ENCODE measurements at regions not wholly inside any gene's neighbourhood (a gene's known extent, or its start where the extent isn't known, plus 50 kb on each side); places are given as distances from the start of the nearest gene placed in this dataset.

GRCh38 chr1:88056881-88057280 lies 627.2 kb upstream of the PKN2 start:
- no peak for TF ChIP-seq CTCF (IDR thresholded peaks at IDR 0.05; ENCODE audit: insufficient read depth, low read length, poor library complexity, severe bottlenecking)
- H3K4me3 ChIP-seq (ENCODE audit: low read depth, low read length): no peak overlapping the region
- no peak for DNase-seq (ENCODE audit: low read depth)
- H3K36me3 ChIP-seq (ENCODE audit: control insufficient read depth, insufficient read depth, low read length): no peaks in the 10 kb centered on the region
- H3K27me3 ChIP-seq (ENCODE audit: control insufficient read depth, insufficient read depth, low read length): no peaks in the 10 kb centered on the region

- no peak for TF ChIP-seq CTCF (IDR thresholded peaks at IDR 0.05; ENCODE audit: insufficient read depth, low read length, poor library complexity, severe bottlenecking)
- H3K27me3 ChIP-seq (ENCODE audit: control insufficient read depth, insufficient read depth, low read length): no peaks in the 10 kb centered on the region
- DNase-seq (ENCODE audit: low read depth): no peak
- H3K36me3 ChIP-seq (ENCODE audit: control insufficient read depth, insufficient read depth, low read length): no peaks in the 10 kb centered on the region
- H3K4me3 ChIP-seq (ENCODE audit: low read depth, low read length): no peak overlapping the region
These were observed 625.9 kb upstream of the PKN2 start for GRCh38 chr1:88058205-88058604.

GRCh38 chr1:88060112-88060673 lies 623.9 kb upstream of the PKN2 start:
- Histone ChIP-seq H3K4me3 (ENCODE audit: low read depth, low read length) (no peak overlapping the region), H3K36me3 (ENCODE audit: control insufficient read depth, insufficient read depth, low read length) (no peaks in the 10 kb centered on the region), H3K27me3 (ENCODE audit: control insufficient read depth, insufficient read depth, low read length) (no peaks in the 10 kb centered on the region)
- DNase-seq (ENCODE audit: low read depth): no peak
- TF ChIP-seq CTCF (IDR thresholded peaks at IDR 0.05; ENCODE audit: insufficient read depth, low read length, poor library complexity, severe bottlenecking): no peak

GRCh38 chr1:88060750-88061491 lies 623.2 kb upstream of the PKN2 start:
- Histone ChIP-seq H3K27me3 (ENCODE audit: control insufficient read depth, insufficient read depth, low read length) (no peaks in the 10 kb centered on the region), H3K4me3 (ENCODE audit: low read depth, low read length) (no peak overlapping the region), H3K36me3 (ENCODE audit: control insufficient read depth, insufficient read depth, low read length) (no peaks in the 10 kb centered on the region)
- DNase-seq (ENCODE audit: low read depth): no peak
- no peak for TF ChIP-seq CTCF (IDR thresholded peaks at IDR 0.05; ENCODE audit: insufficient read depth, low read length, poor library complexity, severe bottlenecking)

GRCh38 chr1:88061492-88062177 lies 622.4 kb upstream of the PKN2 start:
- no peak for DNase-seq (ENCODE audit: low read depth)
- no peak overlapping the region for H3K4me3 ChIP-seq (ENCODE audit: low read depth, low read length)
- no peaks in the 10 kb centered on the region for H3K36me3 ChIP-seq (ENCODE audit: control insufficient read depth, insufficient read depth, low read length)
- TF ChIP-seq CTCF (IDR thresholded peaks at IDR 0.05; ENCODE audit: insufficient read depth, low read length, poor library complexity, severe bottlenecking): peak; percentile 84
- H3K27me3 ChIP-seq (ENCODE audit: control insufficient read depth, insufficient read depth, low read length): no peaks in the 10 kb centered on the region
